ENCODE measurements at regions not wholly inside any gene's neighbourhood (a gene's known extent, or its start where the extent isn't known, plus 50 kb on each side); places are given as distances from the start of the nearest gene placed in this dataset.

DNA sequence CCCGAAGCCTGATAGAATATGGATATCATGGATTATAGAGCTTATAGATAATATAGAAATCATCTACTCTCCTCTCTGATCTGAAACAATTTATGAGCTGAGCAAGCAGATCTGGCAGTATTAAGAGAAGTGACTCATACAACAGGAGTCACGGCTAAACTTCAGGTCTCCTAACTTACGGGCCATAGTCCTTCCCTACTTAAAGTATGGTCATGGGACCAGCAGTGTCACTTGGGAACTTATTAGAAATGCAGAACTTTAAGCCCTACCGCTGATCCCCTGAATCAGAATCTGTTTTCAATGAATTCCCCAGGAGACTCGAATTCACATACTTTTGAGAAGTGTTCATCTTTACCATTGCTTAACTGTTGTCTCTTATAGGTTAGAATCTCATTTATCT is 195.7 kb upstream of the FANCL start:
- no peaks in the 10 kb centered on the region for H3K9me2 ChIP-seq (replicated peaks; ENCODE audit: insufficient read depth, low read length)
- H4K20me1 ChIP-seq (ENCODE audit: insufficient read depth, low read length) = no peaks in the 10 kb centered on the region
- no peaks in the 10 kb centered on the region for H3K9me3 ChIP-seq (replicated peaks; ENCODE audit: insufficient read depth, low read length)
- H2AFZ ChIP-seq (ENCODE audit: low read length) = no peak overlapping the region
- no peaks in the 10 kb centered on the region for H3K36me3 ChIP-seq (replicated peaks; ENCODE audit: insufficient read depth, low read length)
- no peak overlapping the region for H3K9ac ChIP-seq (ENCODE audit: low read length)
- H3K4me2 ChIP-seq (ENCODE audit: low read depth, low read length) = no peak overlapping the region
- H3K27me3 ChIP-seq (replicated peaks; ENCODE audit: insufficient read depth, low read length) = no peaks in the 10 kb centered on the region
- no peaks in the 10 kb centered on the region for H3K4me1 ChIP-seq (ENCODE audit: low read length)
- no peak overlapping the region for H3K4me3 ChIP-seq (ENCODE audit: low read length)
- no peaks in the 10 kb centered on the region for H3K79me2 ChIP-seq (ENCODE audit: low read length)
- H3F3A ChIP-seq (ENCODE audit: insufficient read depth, low read length) = no peaks in the 10 kb centered on the region
- TF ChIP-seq, protein P1, sequence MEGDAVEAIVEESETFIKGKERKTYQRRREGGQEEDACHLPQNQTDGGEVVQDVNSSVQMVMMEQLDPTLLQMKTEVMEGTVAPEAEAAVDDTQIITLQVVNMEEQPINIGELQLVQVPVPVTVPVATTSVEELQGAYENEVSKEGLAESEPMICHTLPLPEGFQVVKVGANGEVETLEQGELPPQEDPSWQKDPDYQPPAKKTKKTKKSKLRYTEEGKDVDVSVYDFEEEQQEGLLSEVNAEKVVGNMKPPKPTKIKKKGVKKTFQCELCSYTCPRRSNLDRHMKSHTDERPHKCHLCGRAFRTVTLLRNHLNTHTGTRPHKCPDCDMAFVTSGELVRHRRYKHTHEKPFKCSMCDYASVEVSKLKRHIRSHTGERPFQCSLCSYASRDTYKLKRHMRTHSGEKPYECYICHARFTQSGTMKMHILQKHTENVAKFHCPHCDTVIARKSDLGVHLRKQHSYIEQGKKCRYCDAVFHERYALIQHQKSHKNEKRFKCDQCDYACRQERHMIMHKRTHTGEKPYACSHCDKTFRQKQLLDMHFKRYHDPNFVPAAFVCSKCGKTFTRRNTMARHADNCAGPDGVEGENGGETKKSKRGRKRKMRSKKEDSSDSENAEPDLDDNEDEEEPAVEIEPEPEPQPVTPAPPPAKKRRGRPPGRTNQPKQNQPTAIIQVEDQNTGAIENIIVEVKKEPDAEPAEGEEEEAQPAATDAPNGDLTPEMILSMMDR (IDR thresholded peaks at IDR 0.05; ENCODE audit: low read length) = no peak
- TF ChIP-seq EZH2 (optimal IDR thresholded peaks at IDR 0.05; ENCODE audit: low read depth, low read length) = no peak
- no peak for TF ChIP-seq EZH2phosphoT487 (IDR thresholded peaks at IDR 0.05; ENCODE audit: low read length)
- no peak overlapping the region for H3K27ac ChIP-seq (ENCODE audit: low read length)
- DNase-seq = no peak

DNA sequence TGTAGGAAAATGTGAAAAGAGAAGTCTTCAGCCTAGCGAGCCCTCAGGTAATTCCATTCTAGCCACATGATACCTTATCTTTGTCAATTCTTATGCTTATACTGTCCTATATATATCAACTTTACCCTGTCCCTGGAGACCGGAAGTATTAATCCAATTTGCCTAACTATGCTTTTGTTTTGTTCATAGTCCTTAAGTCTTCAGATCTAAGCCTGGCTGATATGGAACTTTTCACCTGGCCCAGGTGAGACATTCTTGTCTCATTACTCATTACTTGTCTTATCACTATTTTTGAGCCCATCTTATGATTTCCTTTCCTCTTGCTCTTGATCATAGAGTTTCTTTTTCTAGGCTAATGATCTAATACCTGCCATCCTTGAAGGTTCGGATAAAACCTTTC is 194.1 kb upstream of the FANCL start:
- H4K20me1 ChIP-seq (ENCODE audit: insufficient read depth, low read length) = no peaks in the 10 kb centered on the region
- no peaks in the 10 kb centered on the region for H3K4me1 ChIP-seq (ENCODE audit: low read length)
- TF ChIP-seq EZH2 (optimal IDR thresholded peaks at IDR 0.05; ENCODE audit: low read depth, low read length) (no peak), EZH2phosphoT487 (IDR thresholded peaks at IDR 0.05; ENCODE audit: low read length) (no peak)
- TF ChIP-seq, protein P1 (IDR thresholded peaks at IDR 0.05; ENCODE audit: low read length) = no peak
- H3K27me3 ChIP-seq (replicated peaks; ENCODE audit: insufficient read depth, low read length) = no peaks in the 10 kb centered on the region
- no peak overlapping the region for H3K4me2 ChIP-seq (ENCODE audit: low read depth, low read length)
- H3K9me2 ChIP-seq (replicated peaks; ENCODE audit: insufficient read depth, low read length) = no peaks in the 10 kb centered on the region
- H3K27ac ChIP-seq (ENCODE audit: low read length) = no peak overlapping the region
- H3F3A ChIP-seq (ENCODE audit: insufficient read depth, low read length) = no peaks in the 10 kb centered on the region
- no peaks in the 10 kb centered on the region for H3K36me3 ChIP-seq (replicated peaks; ENCODE audit: insufficient read depth, low read length)
- H3K9me3 ChIP-seq (replicated peaks; ENCODE audit: insufficient read depth, low read length) = no peaks in the 10 kb centered on the region
- no peak overlapping the region for H2AFZ ChIP-seq (ENCODE audit: low read length)
- H3K4me3 ChIP-seq (ENCODE audit: low read length) = no peak overlapping the region
- H3K9ac ChIP-seq (ENCODE audit: low read length) = no peak overlapping the region
- no peak for DNase-seq
- no peaks in the 10 kb centered on the region for H3K79me2 ChIP-seq (ENCODE audit: low read length)

DNA sequence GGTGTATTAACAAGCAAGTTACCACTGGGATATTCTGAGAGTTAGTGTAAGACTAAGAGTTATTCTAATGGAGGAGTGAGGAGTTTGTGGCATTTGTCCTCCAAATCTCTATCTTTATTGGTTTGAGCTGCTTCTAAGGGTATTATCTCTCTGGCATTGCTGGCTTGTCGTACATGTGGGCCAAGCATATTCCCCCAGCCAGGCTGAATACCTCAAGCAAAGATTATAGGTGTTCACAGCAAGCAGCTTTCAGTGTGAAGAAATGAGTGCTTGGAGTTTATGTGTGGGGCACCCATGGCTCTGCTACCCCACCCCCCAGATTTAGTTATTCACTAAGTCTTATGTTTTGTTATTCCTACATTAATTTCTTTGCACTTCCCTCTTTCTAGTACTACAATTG is 193.6 kb upstream of the FANCL start:
- H3K9ac ChIP-seq (ENCODE audit: low read length) = no peak overlapping the region
- no peaks in the 10 kb centered on the region for H3K27me3 ChIP-seq (replicated peaks; ENCODE audit: insufficient read depth, low read length)
- no peak overlapping the region for H3K4me2 ChIP-seq (ENCODE audit: low read depth, low read length)
- no peak for DNase-seq
- H3K4me3 ChIP-seq (ENCODE audit: low read length) = no peak overlapping the region
- no peaks in the 10 kb centered on the region for H3K36me3 ChIP-seq (replicated peaks; ENCODE audit: insufficient read depth, low read length)
- TF ChIP-seq EZH2 (optimal IDR thresholded peaks at IDR 0.05; ENCODE audit: low read depth, low read length) (no peak), EZH2phosphoT487 (IDR thresholded peaks at IDR 0.05; ENCODE audit: low read length) (no peak)
- TF ChIP-seq, protein P1 (IDR thresholded peaks at IDR 0.05; ENCODE audit: low read length) = no peak
- no peaks in the 10 kb centered on the region for H4K20me1 ChIP-seq (ENCODE audit: insufficient read depth, low read length)
- H3K9me3 ChIP-seq (replicated peaks; ENCODE audit: insufficient read depth, low read length) = no peaks in the 10 kb centered on the region
- no peaks in the 10 kb centered on the region for H3F3A ChIP-seq (ENCODE audit: insufficient read depth, low read length)
- H3K27ac ChIP-seq (ENCODE audit: low read length) = no peak overlapping the region
- no peaks in the 10 kb centered on the region for H3K9me2 ChIP-seq (replicated peaks; ENCODE audit: insufficient read depth, low read length)
- no peak overlapping the region for H2AFZ ChIP-seq (ENCODE audit: low read length)
- H3K79me2 ChIP-seq (ENCODE audit: low read length) = no peaks in the 10 kb centered on the region
- H3K4me1 ChIP-seq (ENCODE audit: low read length) = no peaks in the 10 kb centered on the region

Measured in MM.1S (cell line).